CD14-positive monocyte (primary cell): ENCODE measurements at regions not wholly inside any gene's neighbourhood (a gene's known extent, or its start where the extent isn't known, plus 50 kb on each side); places are given as distances from the start of the nearest gene placed in this dataset.

ENCODE experiments used
- DNase-seq, 3 donors: peaks; one replicate each; pipeline ENCODE4 v3.0.0-alpha.2; 2011 to 2022
- H2AFZ ChIP-seq: 2 replicates; pipeline ENCODE4 v1.6.0; 2012; ENCODE audit warnings: mild to moderate bottlenecking, low read depth, low read length, inconsistent platforms; ENCODE audit not compliant: insufficient read depth, poor library complexity, severe bottlenecking
- H3K27ac ChIP-seq, 2 donors: 1 replicate in 1 of 2; 2 replicates in 1 of 2; pipeline ENCODE4 v1.5.1; 2012 to 2013; ENCODE audit warnings: low read length in 2 of 2, control low read depth in 1 of 2, inconsistent platforms in 1 of 2, low read depth in 1 of 2, mild to moderate bottlenecking in 1 of 2
- H3K27me3 ChIP-seq, 2 donors: one replicate each; pipeline versions ENCODE4 v1.6.0 to v1.6.1; 2011 to 2013; ENCODE audit warnings: low read length in 2 of 2; ENCODE audit not compliant: control insufficient read depth in 2 of 2, insufficient read depth in 2 of 2
- H3K36me3 ChIP-seq, 2 donors: replicated peaks in 1 of 2; 1 replicate in 1 of 2; 2 replicates in 1 of 2; pipeline versions ENCODE4 v1.5.1 to v1.6.1; 2012 to 2013; ENCODE audit warnings: low read length in 2 of 2, control low read depth in 1 of 2, inconsistent platforms in 1 of 2, mild to moderate bottlenecking in 1 of 2; ENCODE audit not compliant: insufficient read depth in 2 of 2, control insufficient read depth in 1 of 2
- H3K4me1 ChIP-seq, 2 donors: 1 replicate in 1 of 2; 2 replicates in 1 of 2; pipeline versions ENCODE4 v1.5.1 to v1.6.1; 2012 to 2013; ENCODE audit warnings: low read length in 2 of 2, control low read depth in 1 of 2, inconsistent platforms in 1 of 2, mild to moderate bottlenecking in 1 of 2, moderate library complexity in 1 of 2; ENCODE audit not compliant: insufficient read depth in 2 of 2, control insufficient read depth in 1 of 2
- H3K4me2 ChIP-seq: replicated peaks from 2 replicates; pipeline ENCODE3; 2012; ENCODE audit warnings: low read length, moderate library complexity, mild to moderate bottlenecking; ENCODE audit not compliant: poor library complexity, severe bottlenecking; ENCODE audit errors: extremely low read depth
- H3K4me3 ChIP-seq, 3 experiments: fragments of 200-600 bp in 1 of 3; sonication (generic) in 1 of 3; replicated peaks in 1 of 3; 1 replicate in 2 of 3; 2 replicates in 1 of 3; pipeline ENCODE4 v1.5.1; 2011 to 2013; ENCODE audit warnings: low read length in 3 of 3, mild to moderate bottlenecking in 3 of 3, control low read depth in 2 of 3, low read depth in 2 of 3, inconsistent platforms in 1 of 3, moderate library complexity in 1 of 3
- H3K79me2 ChIP-seq: 2 replicates; pipeline ENCODE4 v1.6.0; 2012; ENCODE audit warnings: mild to moderate bottlenecking, control low read depth, inconsistent platforms, low read length, moderate library complexity; ENCODE audit not compliant: insufficient read depth
- H3K9ac ChIP-seq: 2 replicates; pipeline ENCODE4 v1.6.0; 2017; ENCODE audit warnings: low read length, mild to moderate bottlenecking; ENCODE audit not compliant: insufficient read depth, poor library complexity, severe bottlenecking
- H3K9me3 ChIP-seq, 2 donors: replicated peaks in 1 of 2; 1 replicate in 1 of 2; 2 replicates in 1 of 2; pipeline versions ENCODE4 v1.5.1 to v1.6.1; 2012 to 2013; ENCODE audit warnings: low read length in 2 of 2, control low read depth in 1 of 2; ENCODE audit not compliant: control insufficient read depth in 1 of 2, insufficient read depth in 1 of 2
- H4K20me1 ChIP-seq: 2 replicates; pipeline ENCODE4 v1.6.0; 2012; ENCODE audit warnings: mild to moderate bottlenecking, low read length, control low read depth, moderate library complexity; ENCODE audit not compliant: insufficient read depth
- H3K27ac Mint-ChIP-seq, 7 donors: one replicate each; pipeline ENCODE4 v1.8.0; 2020; ENCODE audit warnings: mild to moderate bottlenecking in 7 of 7, mixed read lengths in 7 of 7, moderate library complexity in 6 of 7, inconsistent platforms in 2 of 7
- H3K27me3 Mint-ChIP-seq, 3 donors: one replicate each; pipeline ENCODE4 v1.8.0; 2021 to 2022; ENCODE audit warnings: low read depth in 3 of 3, mild to moderate bottlenecking in 3 of 3, mixed read lengths in 3 of 3, moderate library complexity in 3 of 3, inconsistent platforms in 1 of 3
- H3K36me3 Mint-ChIP-seq, 2 donors: one replicate each; pipeline ENCODE4 v1.8.0; 2020; ENCODE audit warnings: mixed read lengths in 2 of 2, inconsistent platforms in 1 of 2, mild to moderate bottlenecking in 1 of 2
- H3K4me1 Mint-ChIP-seq: one replicate; pipeline ENCODE4 v1.8.0; 2020; ENCODE audit warnings: mild to moderate bottlenecking, mixed read lengths
- H3K4me3 Mint-ChIP-seq, 2 donors: one replicate each; pipeline ENCODE4 v1.8.0; 2020; ENCODE audit warnings: mild to moderate bottlenecking in 2 of 2, mixed read lengths in 2 of 2, moderate library complexity in 1 of 2
- H3K9me3 Mint-ChIP-seq, 7 donors: one replicate each; pipeline ENCODE4 v1.8.0; 2020 to 2022; ENCODE audit warnings: mixed read lengths in 7 of 7, mild to moderate bottlenecking in 6 of 7, moderate library complexity in 6 of 7, inconsistent platforms in 2 of 7
- WGBS: methylation state at CpG from one replicate; pipeline ENCODE4 v1.1.5; 2013; ENCODE audit warnings: missing lambda C conversion rate; ENCODE audit not compliant: insufficient coverage; 5-methylcytosine and 5-hydroxymethylcytosine counted together
- intact Hi-C, 2 donors: fragments of 100-400 bp; cut with micrococcal nuclease; formaldehyde crosslinking; loops; one replicate each; pipeline versions ENCODE4 v1.15.0 to v1.15.1; 2023
- TF ChIP-seq, protein P1 (sequence below): fragments of 200-600 bp; IDR thresholded peaks from one replicate; pipeline ENCODE4 v1.8.0; 2022; ENCODE audit warnings: antibody characterized with exemption, mild to moderate bottlenecking

GRCh38 chr13:58795715-58796114 is 1164.2 kb downstream of the PCDH17 start:
- WGBS = no CpG with 5 or more reads among the region's 2 CpGs
- H3K27me3 Mint-ChIP-seq = no peaks in the 10 kb centered on the region
- DNase-seq = no peak
- intact Hi-C loops = no loop called here
- no peaks in the 10 kb centered on the region for H3K4me1 ChIP-seq
- no peak overlapping the region for H3K9ac ChIP-seq
- TF ChIP-seq, protein P1, sequence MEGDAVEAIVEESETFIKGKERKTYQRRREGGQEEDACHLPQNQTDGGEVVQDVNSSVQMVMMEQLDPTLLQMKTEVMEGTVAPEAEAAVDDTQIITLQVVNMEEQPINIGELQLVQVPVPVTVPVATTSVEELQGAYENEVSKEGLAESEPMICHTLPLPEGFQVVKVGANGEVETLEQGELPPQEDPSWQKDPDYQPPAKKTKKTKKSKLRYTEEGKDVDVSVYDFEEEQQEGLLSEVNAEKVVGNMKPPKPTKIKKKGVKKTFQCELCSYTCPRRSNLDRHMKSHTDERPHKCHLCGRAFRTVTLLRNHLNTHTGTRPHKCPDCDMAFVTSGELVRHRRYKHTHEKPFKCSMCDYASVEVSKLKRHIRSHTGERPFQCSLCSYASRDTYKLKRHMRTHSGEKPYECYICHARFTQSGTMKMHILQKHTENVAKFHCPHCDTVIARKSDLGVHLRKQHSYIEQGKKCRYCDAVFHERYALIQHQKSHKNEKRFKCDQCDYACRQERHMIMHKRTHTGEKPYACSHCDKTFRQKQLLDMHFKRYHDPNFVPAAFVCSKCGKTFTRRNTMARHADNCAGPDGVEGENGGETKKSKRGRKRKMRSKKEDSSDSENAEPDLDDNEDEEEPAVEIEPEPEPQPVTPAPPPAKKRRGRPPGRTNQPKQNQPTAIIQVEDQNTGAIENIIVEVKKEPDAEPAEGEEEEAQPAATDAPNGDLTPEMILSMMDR = no peak
- H3K27ac Mint-ChIP-seq = no peak overlapping the region
- H3K9me3 Mint-ChIP-seq = peaks cover 0 to 9% (median 2%) of the 10 kb centered on the region in 7 donors
- H3K36me3 Mint-ChIP-seq = no peaks in the 10 kb centered on the region
- H3K4me3 Mint-ChIP-seq = no peak overlapping the region
- no peaks in the 10 kb centered on the region for H3K79me2 ChIP-seq
- H3K4me3 ChIP-seq = no peak overlapping the region
- no peak overlapping the region for H2AFZ ChIP-seq
- peaks cover 0 to under 1% of the 10 kb centered on the region in 2 donors for H3K9me3 ChIP-seq
- H3K4me1 Mint-ChIP-seq = no peaks in the 10 kb centered on the region
- H3K36me3 ChIP-seq = no peaks in the 10 kb centered on the region
- no peak overlapping the region for H3K27ac ChIP-seq
- no peaks in the 10 kb centered on the region for H3K27me3 ChIP-seq
- no peak overlapping the region for H3K4me2 ChIP-seq
- H4K20me1 ChIP-seq = no peaks in the 10 kb centered on the region

DNA sequence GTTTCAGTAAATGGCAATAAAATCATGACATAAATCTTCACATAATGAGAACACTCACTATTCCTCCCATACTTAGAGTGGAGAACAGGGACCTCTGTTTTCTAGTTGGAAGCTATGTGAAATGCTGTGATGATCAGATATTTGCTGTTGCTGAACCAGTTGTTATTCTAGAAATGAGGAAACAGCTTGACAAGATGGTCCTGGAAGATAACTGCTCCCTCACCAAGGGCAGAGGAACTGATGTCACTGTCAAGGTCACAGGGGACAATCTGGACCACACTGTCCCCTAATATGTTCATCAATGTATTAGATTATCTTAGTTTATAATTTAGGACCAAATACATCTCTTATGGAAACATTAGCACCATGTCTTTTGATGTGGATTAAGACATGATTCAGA is 1173.3 kb downstream of the PCDH17 start:
- no peak overlapping the region for H3K27ac ChIP-seq
- no peaks in the 10 kb centered on the region for H3K4me1 ChIP-seq
- H3K36me3 Mint-ChIP-seq = no peaks in the 10 kb centered on the region

More for the DNA sequence above, 1173.3 kb downstream of the PCDH17 start:
- TF ChIP-seq, protein P1 = no peak
- DNase-seq = no peak
- Mint-ChIP-seq H3K27ac (no peak overlapping the region), H3K4me1 (no peaks in the 10 kb centered on the region), H3K9me3 (peaks cover 0 to 3% (median 0%) of the 10 kb centered on the region in 7 donors), H3K27me3 (no peaks in the 10 kb centered on the region), H3K4me3 (no peak overlapping the region)
- no peak overlapping the region for H3K4me3 ChIP-seq
- intact Hi-C loops = no loop called here
- H3K9ac ChIP-seq = no peak overlapping the region
- H4K20me1 ChIP-seq = no peaks in the 10 kb centered on the region
- no peaks in the 10 kb centered on the region for H3K36me3 ChIP-seq
- no peaks in the 10 kb centered on the region for H3K27me3 ChIP-seq
- no peak overlapping the region for H3K4me2 ChIP-seq
- no peaks in the 10 kb centered on the region for H3K9me3 ChIP-seq
- no peak overlapping the region for H2AFZ ChIP-seq
- H3K79me2 ChIP-seq = no peaks in the 10 kb centered on the region
